ENCODE measurements at regions not wholly inside any gene's neighbourhood (a gene's known extent, or its start where the extent isn't known, plus 50 kb on each side); places are given as distances from the start of the nearest gene placed in this dataset.

GRCh38 chr12:78308701-78309100 lies 478.0 kb downstream of the NAV3 start:
- TF ChIP-seq ZNF384 (IDR thresholded peaks at IDR 0.05) = no peak
- no peak for TF ChIP-seq ELF4 (IDR thresholded peaks at IDR 0.05)
- TF ChIP-seq SP1 (IDR thresholded peaks at IDR 0.05) = no peak
- TF ChIP-seq SUZ12 (IDR thresholded peaks at IDR 0.05) = no peak
- TF ChIP-seq TARDBP (IDR thresholded peaks at IDR 0.05) = no peak
- no peak for TF ChIP-seq BHLHE40 (IDR thresholded peaks at IDR 0.05; ENCODE audit: borderline replicate concordance)
- TF ChIP-seq L3MBTL2 (conservative IDR thresholded peaks at IDR 0.05) = no peak
- no peak for TF ChIP-seq FOXM1 (IDR thresholded peaks at IDR 0.05; ENCODE audit: borderline replicate concordance)
- TF ChIP-seq LEF1 (IDR thresholded peaks at IDR 0.05; ENCODE audit: borderline replicate concordance) = no peak
- no peak for TF ChIP-seq FOXA1 (IDR thresholded peaks at IDR 0.05)

Measured in HEK293T (cell line).